ENCODE measurements at regions not wholly inside any gene's neighbourhood (a gene's known extent, or its start where the extent isn't known, plus 50 kb on each side); places are given as distances from the start of the nearest gene placed in this dataset.

- Histone ChIP-seq H3K9me3 (ENCODE audit: control insufficient read depth, low read length) (peaks cover 35% of the 10 kb centered on the region), H3K27me3 (ENCODE audit: control insufficient read depth, insufficient read depth, low read length, poor library complexity, severe bottlenecking) (no peaks in the 10 kb centered on the region), H3K27ac (ENCODE audit: low read depth, low read length) (no peak overlapping the region), H3K36me3 (ENCODE audit: control insufficient read depth, insufficient read depth, low read length) (no peaks in the 10 kb centered on the region), H3K9ac (ENCODE audit: extremely low read depth, low read length, poor library complexity, severe bottlenecking) (no peak overlapping the region), H3K4me1 (ENCODE audit: control insufficient read depth, insufficient read depth, low read length) (no peaks in the 10 kb centered on the region), H3K4me3 (ENCODE audit: low read length) (no peak overlapping the region)
- Mint-ChIP-seq H3K27me3 (ENCODE audit: insufficient read depth) (peaks cover 2% of the 10 kb centered on the region), H3K36me3 (ENCODE audit: low read depth) (peaks cover 5% of the 10 kb centered on the region), H3K4me1 (no peaks in the 10 kb centered on the region), H3K9me3 (peaks cover 68% of the 10 kb centered on the region), H3K27ac (no peak overlapping the region), H3K4me3 (no peak overlapping the region)
- DNase-seq: no peak
- no peak for TF ChIP-seq CTCF (conservative IDR thresholded peaks at IDR 0.05)
These were observed 391.9 kb downstream of the GALC start for GRCh38 chr14:87601036-87601435.

GRCh38 chr14:87600240-87600639, 392.7 kb downstream of the GALC start:
- H3K27ac ChIP-seq (ENCODE audit: low read depth, low read length): no peak overlapping the region
- no peaks in the 10 kb centered on the region for H3K36me3 ChIP-seq (ENCODE audit: control insufficient read depth, insufficient read depth, low read length)
- Mint-ChIP-seq H3K9me3 (peaks cover 61% of the 10 kb centered on the region), H3K27ac (no peak overlapping the region), H3K27me3 (ENCODE audit: insufficient read depth) (peaks cover 2% of the 10 kb centered on the region), H3K4me1 (peaks cover 1% of the 10 kb centered on the region), H3K4me3 (no peak overlapping the region), H3K36me3 (ENCODE audit: low read depth) (peaks cover 3% of the 10 kb centered on the region)
- H3K4me3 ChIP-seq (ENCODE audit: low read length): no peak overlapping the region
- WGBS, 2 experiments (ENCODE audit: insufficient coverage in 1 of 2, insufficient read length in 1 of 2): 74 to 80% methylated on average over 1 of the region's 1 CpG
- no peak overlapping the region for H3K9ac ChIP-seq (ENCODE audit: extremely low read depth, low read length, poor library complexity, severe bottlenecking)
- H3K27me3 ChIP-seq (ENCODE audit: control insufficient read depth, insufficient read depth, low read length, poor library complexity, severe bottlenecking): no peaks in the 10 kb centered on the region
- H3K4me1 ChIP-seq (ENCODE audit: control insufficient read depth, insufficient read depth, low read length): no peaks in the 10 kb centered on the region
- no peak for DNase-seq
- TF ChIP-seq CTCF (conservative IDR thresholded peaks at IDR 0.05): no peak
- H3K9me3 ChIP-seq (ENCODE audit: control insufficient read depth, low read length): peaks cover 27% of the 10 kb centered on the region

- Mint-ChIP-seq H3K27ac (no peak overlapping the region), H3K9me3 (no peaks in the 10 kb centered on the region), H3K27me3 (ENCODE audit: insufficient read depth) (peaks cover 11% of the 10 kb centered on the region), H3K4me3 (no peak overlapping the region), H3K4me1 (peaks cover 19% of the 10 kb centered on the region), H3K36me3 (ENCODE audit: low read depth) (no peaks in the 10 kb centered on the region)
- Histone ChIP-seq H3K4me1 (ENCODE audit: control insufficient read depth, insufficient read depth, low read length) (no peaks in the 10 kb centered on the region), H3K27ac (ENCODE audit: low read depth, low read length) (no peak overlapping the region), H3K9ac (ENCODE audit: extremely low read depth, low read length, poor library complexity, severe bottlenecking) (no peak overlapping the region), H3K27me3 (ENCODE audit: control insufficient read depth, insufficient read depth, low read length, poor library complexity, severe bottlenecking) (no peaks in the 10 kb centered on the region), H3K36me3 (ENCODE audit: control insufficient read depth, insufficient read depth, low read length) (no peaks in the 10 kb centered on the region), H3K9me3 (ENCODE audit: control insufficient read depth, low read length) (no peaks in the 10 kb centered on the region), H3K4me3 (ENCODE audit: low read length) (no peak overlapping the region)
- DNase-seq: no peak
- 87 to 88% methylated on average over 1 to 2 of the region's 2 CpGs for WGBS, 2 experiments (ENCODE audit: insufficient coverage in 1 of 2, insufficient read length in 1 of 2)
- no peak for TF ChIP-seq CTCF (conservative IDR thresholded peaks at IDR 0.05)
These were observed 411.7 kb downstream of the GALC start for GRCh38 chr14:87581298-87581697.

Measured in endodermal cell (in vitro differentiated cells).